ENCODE measurements at regions not wholly inside any gene's neighbourhood (a gene's known extent, or its start where the extent isn't known, plus 50 kb on each side); places are given as distances from the start of the nearest gene placed in this dataset.
"Not testable (repeated sequence)": the region's sequence is repeated elsewhere in the genome, so short reads cannot be mapped to it uniquely, and the experiment has no call there.

DNA sequence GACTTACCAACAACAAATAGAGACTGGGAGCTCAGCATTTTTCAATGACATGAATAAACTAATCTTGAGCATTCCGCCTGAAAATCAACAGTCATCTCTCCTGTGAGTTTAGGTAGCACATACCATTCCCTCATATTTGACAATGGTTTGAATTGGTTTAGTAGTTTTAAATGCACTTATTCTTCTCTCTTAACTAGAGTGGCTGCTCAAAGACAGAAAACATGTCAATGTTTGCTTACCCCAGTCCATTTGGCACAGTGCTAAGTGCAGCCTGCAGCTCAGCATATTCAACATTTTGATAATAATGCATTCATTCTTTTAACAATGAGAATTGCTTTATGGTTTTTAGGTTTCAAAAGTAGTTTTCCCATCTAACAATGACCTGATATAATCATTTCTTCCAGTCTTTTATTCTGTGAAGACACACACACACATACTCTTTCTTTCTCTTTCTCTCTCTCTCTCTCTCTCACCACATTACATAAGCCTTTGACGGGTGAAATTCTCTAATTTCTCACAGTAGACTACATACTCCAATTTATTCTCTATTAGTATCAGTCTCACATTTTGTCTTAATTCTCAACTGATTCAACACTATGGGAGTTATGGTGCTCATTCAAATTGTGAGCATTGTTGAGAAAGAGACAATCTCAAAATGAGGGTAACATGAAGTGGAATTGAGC lies 432.3 kb downstream of the LRRIQ3 start:
- no peak for DNase-seq

GRCh38 chr1:73761559-73761958 lies 436.4 kb downstream of the LRRIQ3 start:
- no peak for DNase-seq

DNA sequence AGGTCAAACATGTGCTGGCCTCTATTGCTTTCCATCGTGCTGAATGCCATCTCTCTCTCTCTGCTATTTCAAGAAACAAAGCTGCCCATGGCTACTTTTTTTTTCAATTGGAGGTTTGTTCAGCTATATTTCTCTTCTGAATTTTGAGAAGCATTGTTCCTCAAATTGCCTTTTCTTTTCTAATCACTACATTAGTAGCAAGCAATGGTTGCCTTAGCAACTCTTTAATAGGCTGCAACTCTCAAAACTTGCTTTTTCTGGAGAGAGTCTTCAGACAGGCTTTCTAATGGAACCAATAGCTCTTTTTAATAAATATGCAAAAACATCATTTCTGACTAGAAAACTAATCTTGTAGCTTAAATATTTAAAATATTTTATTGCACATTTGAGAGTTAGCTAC lies 439.0 kb downstream of the LRRIQ3 start:
- DNase-seq, result no peak

- DNase-seq, result no peak
These were observed 441.2 kb downstream of the LRRIQ3 start for GRCh38 chr1:73756817-73757216.

DNA sequence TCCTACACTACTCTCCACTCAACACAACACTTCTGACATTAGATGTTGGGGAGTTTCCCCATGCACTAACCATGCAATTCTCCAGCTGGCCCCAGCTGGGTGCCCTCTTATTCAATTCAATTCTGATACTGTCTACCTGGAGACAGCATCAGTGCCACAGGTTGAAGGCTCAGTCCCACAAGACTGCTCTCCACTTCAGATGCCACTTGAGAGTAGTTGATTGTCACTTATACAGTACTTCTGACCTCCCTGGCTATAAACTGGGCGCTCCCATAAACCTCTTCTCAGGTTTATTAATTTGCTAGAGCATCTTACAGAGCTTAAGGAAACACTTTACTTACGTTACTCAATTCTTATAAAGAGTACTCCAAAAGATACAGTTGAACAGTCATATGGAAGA lies 442.3 kb downstream of the LRRIQ3 start:
- DNase-seq, result no peak

DNA sequence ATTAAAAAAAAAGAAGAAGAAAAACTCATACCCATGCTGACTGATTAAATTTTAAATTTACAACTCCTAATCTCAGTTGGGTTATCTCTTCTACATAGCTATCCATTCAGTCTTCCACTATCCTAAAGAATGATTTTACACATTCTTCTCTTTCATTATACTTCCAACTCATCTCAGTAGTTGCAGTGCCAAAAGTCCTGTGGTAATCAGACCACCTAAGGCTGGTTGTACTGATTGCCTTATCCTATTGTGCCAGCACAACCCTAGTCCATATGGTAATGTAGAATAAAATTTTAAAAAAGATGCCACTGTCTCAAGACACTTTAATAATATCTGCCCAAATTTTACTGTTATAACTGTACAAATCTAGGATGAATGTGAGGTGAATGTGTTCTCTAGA lies 448.0 kb downstream of the LRRIQ3 start:
- no peak for DNase-seq

DNA sequence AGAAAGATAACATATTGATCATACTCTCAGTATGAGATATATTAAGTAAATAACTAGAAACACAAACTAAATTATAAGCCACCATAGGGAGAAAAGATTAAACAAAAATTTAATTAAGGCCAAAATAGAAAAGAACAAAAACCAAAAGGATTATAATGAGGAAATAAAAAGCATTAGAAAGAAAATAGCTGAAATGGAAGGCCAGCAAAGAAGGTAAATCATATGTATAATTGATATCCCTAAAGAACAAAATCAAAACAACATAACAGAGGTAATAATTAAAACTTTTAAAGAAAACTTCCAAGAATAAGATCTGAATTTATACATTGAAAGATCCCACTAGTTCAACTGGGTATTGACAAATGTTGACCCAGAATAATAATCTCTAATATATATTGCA lies 453.0 kb downstream of the LRRIQ3 start:
- no peak for DNase-seq

DNA sequence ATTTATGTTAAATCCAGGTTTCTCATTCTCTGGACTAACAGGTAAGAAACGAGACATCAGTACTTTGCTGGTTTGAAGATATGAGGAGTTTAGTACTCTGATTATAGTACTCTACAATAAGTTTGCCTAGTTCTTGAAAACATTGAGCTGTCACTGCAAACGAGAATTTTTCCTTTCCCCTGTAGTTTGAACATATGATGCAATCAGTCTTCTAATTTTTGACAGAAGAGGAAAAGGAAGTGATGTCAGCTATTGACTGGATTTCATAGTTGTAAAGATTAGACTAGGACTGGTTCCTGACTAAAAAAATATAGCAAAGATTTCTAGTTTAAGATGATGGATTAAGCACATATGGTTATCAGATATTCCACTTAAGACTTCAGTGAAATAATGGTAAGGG lies 461.9 kb downstream of the LRRIQ3 start:
- no peak for DNase-seq

DNA sequence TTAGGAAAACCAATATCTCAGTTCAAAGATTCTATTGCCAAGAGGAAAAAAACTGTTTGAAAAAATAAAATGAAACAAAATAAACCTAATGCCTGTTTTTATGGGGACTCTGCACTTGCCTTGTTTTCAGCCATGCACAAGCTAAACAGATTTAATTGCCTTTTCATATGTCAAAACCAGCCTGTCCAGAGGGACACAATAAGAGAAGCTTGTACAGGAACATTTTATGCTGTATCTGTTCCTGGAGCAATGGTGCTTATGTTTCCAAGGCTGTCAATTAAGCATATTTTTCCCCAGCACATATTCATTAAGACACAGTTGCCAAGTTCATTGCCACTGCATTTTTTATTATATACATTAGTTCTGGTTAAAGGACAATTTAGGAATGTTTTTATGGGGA lies 470.9 kb downstream of the LRRIQ3 start:
- DNase-seq, result no peak

DNA sequence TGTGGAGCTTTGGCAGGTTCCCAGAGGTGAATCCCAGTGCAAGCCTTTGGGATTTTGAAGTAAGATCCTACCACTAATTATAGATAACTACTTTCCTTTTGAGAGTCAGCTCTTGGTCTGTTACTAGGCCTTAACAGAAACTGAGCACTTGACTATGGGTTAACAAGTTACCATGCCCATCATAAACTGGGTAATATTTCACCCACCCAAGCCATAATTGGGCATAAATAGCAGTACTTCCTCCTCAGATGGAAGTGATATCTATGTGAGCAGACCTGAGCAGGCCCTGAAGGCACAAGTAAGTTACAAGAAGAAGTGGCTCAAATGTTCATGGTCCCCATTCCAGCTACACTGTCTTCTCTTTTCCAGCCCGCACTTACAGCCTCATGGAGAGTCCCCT lies 475.9 kb downstream of the LRRIQ3 start:
- DNase-seq, result no peak

GRCh38 chr1:73717976-73718375 lies 480.0 kb downstream of the LRRIQ3 start:
- DNase-seq, result no peak

- DNase-seq, result no peak
These were observed 486.9 kb downstream of the LRRIQ3 start for GRCh38 chr1:73711089-73711488.

DNA sequence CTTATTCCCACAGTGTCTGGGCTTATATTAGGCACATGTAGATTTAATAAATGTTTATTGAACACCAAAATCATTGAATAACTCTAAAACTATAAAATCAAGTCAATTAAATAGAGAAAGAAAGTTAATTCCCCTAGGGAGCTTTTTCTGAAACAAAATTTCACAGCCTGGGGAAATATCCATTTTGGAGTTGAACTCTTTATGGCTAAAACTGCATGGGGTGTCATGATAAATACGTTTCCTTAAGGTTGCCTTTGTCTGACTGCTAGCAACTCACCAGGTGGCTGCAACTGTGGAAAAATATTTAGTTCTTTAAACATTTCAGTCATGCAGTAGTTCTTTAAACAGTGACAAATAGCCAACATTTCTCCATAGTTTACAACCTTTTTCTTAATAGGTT lies 496.1 kb downstream of the LRRIQ3 start:
- DNase-seq, result no peak

DNA sequence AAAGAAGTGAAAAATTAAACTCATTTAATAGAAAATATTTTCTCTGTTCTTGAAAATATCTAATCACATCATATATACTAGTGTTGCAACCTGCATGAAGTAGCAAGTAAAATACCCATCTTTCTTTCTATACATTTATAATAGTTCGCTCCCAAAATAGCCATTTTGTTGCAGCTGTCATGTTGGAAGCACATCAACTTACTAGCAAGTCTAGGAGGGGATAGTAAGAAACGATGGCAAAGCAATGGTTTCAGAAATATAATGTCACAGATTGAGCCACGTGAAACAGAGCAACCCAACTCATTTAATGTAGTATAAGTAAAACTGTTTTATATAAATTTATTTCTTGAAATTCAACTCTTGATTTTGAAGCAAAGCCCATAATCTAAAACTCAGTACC lies 521.8 kb downstream of the LRRIQ3 start:
- no peak for DNase-seq

- DNase-seq, result peak; percentile 84
These were observed 522.9 kb downstream of the LRRIQ3 start for GRCh38 chr1:73674945-73675561.

GRCh38 chr1:73673971-73674370 lies 524.0 kb downstream of the LRRIQ3 start:
- DNase-seq, result peak; percentile 73

- no peak for DNase-seq
These were observed 526.4 kb downstream of the LRRIQ3 start for GRCh38 chr1:73671530-73671929.

GRCh38 chr1:73667959-73668358 lies 530.0 kb downstream of the LRRIQ3 start:
- DNase-seq, result not testable (repeated sequence)

DNA sequence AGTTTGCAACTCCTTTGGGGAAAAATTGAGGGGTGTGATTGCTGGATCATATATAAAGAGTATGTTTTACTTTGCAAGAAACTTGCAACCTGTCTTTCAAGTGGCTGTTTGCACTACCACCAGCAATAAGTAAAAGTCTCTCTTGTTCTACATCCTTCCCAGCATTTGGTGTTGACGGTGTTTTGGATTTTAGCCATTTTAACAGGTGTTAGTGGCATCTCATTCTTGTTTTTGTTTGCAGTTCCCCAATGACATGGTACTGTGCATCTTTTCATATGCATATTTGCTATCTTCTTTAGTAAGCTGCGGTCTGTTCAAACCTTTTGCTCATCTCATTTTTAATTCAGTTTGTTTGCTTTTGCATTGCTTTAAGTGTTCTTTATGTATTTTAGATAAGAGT lies 535.5 kb downstream of the LRRIQ3 start:
- no peak for DNase-seq

DNA sequence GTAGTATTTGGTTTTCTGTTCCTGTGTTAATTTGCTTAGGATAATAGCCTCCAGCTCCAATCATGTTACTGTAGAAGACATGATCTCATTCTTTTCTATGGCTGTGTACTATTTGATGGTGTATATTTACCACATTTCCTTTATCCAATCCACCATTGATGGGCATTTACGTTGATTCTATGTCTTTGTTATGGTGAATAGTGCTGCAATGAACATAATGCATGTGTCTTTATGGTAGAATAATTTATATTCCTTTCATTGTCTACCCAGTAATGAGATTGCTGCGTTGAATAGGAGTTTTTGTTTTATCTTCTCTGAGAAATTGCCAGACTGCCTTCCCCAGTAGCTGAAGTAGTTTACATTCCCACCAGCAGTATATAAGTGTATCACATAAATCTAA lies 538.8 kb downstream of the LRRIQ3 start:
- DNase-seq, result peak; percentile 96

GRCh38 chr1:73654714-73655113 lies 543.3 kb downstream of the LRRIQ3 start:
- no peak for DNase-seq

DNA sequence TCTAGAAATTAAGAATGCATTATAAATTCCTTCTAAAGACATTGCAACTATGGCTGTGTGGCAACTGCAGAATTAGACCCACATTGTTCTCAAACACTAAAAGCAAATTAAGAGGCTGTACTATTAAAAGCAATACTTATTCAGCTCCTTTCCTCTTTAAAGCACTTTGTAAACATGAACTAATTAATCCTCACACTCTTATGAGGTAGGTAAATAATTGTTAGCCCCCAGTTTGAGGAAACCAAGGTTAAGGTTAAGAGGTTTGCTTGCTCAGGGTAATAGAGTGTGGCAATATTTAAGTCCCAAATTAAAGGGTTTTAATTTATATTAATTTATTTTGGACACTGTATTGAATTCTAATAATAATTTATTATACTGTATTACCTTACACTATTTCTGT lies 553.8 kb downstream of the LRRIQ3 start:
- peak; percentile 66 for DNase-seq

DNA sequence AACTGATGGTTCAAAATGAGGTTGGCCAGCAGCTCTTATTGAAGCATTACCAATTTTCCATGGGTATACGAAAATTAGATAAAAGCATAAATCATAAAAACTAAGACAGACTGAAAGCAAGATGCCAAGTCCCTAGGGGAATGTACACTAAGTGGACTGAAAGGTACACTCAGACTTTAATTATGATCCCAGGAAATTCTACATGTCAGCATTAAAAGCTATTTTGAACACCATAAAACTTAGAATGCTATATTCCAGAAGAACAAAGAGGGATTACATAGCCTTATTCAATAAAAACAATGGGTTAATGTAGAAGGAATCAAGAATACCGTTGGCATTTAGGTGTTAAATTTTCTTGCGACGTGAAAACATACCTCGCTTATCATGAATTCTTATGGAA lies 558.5 kb downstream of the LRRIQ3 start:
- no peak for DNase-seq

DNA sequence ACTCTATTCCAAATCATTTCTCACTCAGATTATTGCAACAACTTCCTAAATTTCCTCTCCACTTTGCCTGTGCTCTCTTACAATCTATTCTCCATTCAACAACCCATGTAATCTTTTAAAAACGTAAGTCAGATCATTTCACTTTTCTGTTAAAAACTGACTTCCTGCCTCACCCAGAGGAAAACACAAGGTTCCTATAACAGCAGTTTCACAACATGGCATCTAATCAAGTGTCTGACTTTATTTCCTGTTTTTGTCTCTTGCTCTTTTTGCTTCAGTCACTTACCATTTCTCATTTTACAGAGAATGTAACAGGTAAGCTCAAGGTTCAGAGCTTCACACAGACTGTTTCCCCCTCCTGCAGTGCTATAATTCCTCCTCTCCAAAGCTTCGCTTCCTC lies 560.7 kb downstream of the LRRIQ3 start:
- no peak for DNase-seq

DNA sequence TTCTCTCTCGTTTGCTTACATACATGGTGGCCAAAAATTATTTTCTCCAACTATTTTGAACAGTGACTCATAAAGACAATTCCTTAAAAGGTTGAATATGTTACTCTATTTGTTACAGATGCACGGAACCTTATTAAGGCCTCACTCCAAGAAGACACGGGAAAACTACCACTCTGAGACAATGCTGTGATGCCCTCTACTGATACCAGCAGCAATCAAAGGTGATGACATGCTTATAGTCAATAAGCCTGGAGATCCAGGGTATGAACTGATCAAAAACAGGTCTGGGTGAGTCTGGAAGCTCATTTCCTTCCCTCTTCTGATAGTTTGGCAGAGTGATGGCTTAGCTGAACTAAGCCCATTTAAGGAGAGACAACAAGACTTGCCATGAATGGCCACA lies 563.0 kb downstream of the LRRIQ3 start:
- DNase-seq, result no peak
